Anterior cingulate cortex (tissue), 58 donors: ENCODE measurements at regions not wholly inside any gene's neighbourhood (a gene's known extent, or its start where the extent isn't known, plus 50 kb on each side); places are given as distances from the start of the nearest gene placed in this dataset.
A peak's percentile ranks its signal among the peaks of the same experiment; 100 is the strongest.
"Not testable (repeated sequence)": the region's sequence is repeated elsewhere in the genome, so short reads cannot be mapped to it uniquely, and the experiment has no call there.

Source experiments
- DNase-seq, 58 donors: peaks; one replicate each; lab custom pipeline; 2025; lab: John Stamatoyannopoulos, UW

DNA sequence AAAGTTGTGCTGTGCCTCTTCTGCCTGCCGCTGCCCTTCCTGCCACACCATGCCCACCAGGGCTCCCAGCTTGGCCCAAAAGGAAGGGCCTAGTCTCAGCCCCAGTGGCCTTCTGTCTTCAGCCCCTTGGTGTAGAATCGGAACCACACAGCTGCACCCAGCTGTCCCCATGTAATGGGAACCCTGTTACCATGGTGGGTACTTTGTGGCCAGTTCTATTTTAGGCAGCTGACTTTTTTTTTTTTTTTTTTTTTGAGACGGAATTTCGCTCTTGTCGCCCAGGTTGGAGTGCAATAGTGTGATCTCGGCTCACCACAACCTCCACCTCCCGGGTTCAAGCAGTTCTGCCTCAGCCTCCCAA lies 163.3 kb upstream of the GSE1 start:
- DNase-seq = no peak

DNA sequence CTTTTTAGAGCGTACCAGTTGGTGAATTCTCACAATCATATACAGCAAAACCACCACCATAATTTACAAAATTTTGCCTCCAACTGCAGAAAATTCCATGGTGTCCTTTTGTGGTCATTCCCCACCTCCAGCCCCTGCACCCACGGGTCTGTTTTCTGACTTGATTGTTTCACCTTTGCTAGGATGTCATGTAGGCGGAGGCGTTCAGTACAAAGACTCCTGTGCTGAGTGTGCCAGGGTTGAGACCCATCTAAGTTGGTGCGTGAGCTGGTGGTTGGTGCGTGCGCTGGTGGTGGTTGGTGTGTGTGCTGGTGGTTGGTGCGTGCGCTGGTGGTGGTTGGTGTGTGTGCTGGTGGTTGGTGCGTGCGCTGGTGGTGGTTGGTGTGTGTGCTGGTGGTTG lies 162.0 kb upstream of the GSE1 start:
- DNase-seq = not testable (repeated sequence)

- no peak for DNase-seq
These were observed 161.3 kb upstream of the GSE1 start for GRCh38 chr16:85451641-85452363.

DNA sequence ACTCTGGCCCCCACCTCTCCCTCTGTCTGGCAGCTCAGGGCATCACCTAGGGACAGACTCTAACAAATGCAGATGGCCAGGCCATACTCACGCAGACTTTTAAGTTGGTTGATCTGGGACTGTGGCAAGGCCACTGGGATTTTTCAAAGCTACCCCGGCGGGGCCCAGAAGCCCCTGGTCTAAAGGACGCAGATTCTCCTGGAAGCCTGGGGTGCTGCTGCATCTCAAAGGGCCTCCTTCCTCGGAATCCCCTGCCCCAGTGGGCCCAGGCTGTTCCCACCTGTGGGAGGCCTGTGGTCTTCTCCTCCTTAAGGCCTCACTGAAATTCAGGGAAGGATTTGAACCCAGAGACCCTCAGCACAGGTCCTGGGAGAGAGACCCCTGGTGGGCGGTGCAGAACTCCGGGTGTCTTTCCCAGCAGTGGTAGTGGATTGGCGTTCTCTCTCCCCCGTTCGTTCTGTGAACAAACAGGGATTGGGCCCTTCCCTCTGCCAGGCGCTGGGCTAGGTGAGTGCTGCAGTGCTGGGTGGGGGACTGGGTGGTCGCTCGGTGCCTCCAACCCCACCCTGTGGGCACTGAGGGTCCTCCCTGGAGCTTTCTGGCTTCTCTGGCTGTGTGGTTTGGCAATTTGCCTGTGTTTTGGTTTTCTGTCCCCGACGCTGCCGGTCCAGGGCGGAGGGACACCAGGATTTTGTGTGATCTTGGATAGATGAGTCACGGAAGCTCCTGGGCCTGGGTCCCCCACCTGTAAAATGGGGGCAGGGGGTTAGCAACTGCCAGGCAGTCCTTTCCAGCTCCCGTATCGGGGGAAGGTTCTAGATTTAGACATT lies 160.5 kb upstream of the GSE1 start:
- DNase-seq = no peak

GRCh38 chr16:85453194-85453678 lies 159.9 kb upstream of the GSE1 start:
- peak in 14 of 58 donors; percentile 10 to 57 (median 27) for DNase-seq

- no peak for DNase-seq
These were observed 159.4 kb upstream of the GSE1 start for GRCh38 chr16:85453703-85454102.

DNA sequence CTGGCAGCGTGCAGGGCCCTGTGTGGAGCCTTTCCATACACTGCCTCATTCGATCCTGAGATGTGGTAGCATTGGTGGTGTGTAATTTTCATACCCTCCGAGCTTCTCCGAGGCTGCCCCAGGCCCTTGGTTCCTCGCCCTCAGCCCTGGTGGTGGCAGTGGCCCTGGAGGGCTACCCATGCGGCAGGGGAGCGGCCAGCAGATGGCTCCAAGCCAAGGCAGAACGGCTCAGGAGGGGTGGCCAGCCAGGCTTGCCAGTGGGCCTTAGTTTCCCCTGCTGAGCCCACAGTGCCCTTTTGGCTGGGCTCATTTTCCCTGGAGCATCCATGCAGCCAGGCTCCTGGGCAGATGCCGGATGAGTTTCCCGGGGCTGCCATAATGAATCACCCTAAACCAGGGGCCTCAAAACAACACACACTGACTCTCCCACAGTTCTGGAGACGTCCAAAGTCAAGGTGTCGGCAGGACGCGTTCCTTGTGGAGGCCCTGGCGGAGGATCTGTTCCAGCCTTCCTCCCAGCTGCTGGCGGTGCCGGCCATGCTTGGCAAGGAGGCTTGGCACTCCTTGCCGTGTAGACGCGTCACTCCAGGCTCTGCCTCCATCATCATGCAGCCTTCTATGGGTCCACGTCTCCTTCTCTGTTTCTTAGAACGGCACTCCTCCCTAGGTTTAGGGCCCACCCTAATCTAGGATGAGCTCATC lies 158.8 kb upstream of the GSE1 start:
- peak in 3 of 58 donors; percentile 6 to 25 (median 15) for DNase-seq

DNA sequence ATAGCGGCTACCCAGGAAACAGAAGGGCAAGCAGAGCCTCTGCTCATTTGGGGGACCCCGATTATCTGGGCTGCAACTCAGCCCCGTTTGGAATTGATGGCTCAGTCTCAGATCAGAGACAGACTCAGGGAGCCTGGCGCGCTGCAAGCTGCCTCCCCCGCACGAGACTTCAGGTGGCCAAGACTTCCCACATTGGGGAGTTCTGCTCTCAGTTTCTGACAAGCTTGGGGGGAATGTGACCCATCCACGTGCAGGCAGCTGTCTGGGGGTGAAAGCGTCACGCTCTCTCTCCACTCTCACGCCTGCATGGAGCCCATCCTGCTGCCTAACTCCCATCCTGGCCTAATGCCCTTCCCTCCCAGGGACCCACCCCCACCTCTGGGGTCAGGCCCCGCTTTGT lies 157.6 kb upstream of the GSE1 start:
- DNase-seq = peak in 4 of 58 donors; percentile 16 to 36 (median 28)

DNA sequence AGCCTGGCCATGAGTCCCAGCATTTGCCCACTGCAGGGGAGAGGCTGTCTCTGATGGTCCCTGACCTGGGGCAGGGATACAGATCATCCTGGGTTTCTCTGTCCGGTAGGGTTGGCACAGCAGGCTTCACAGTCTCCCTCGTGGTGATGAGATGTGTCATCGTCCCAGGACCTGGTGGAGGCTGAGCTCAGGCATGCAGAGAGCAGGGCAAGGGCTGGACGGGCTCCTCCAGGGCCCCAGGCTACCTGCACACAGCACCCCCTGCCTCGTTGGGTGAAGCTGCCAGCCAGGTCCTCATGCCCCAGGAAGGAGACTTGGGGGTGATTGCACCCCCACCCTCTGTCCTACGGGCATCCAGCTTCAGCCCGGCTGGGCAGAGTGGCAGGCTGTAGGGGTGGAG lies 155.8 kb upstream of the GSE1 start:
- no peak for DNase-seq

DNA sequence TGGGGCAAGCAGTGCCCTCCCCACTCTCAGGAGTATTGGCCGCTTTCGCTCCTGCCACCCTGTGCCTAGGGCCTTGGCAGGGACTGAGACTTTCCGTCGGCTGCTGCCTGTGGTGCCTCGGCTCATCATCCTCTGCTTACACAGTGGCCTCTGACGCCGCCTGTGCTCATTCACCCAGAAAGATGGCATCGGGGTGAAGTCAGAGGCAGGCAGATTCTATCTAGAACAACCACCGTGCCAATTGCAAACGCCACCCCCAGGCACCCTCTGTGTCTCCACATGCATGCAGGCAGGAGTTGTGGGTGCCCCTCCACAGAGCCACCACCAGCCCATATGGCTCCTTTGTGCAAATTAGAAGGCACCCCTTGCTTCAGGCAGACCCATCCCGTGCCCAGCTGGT lies 154.2 kb upstream of the GSE1 start:
- peak in 8 of 58 donors; percentile 11 to 41 (median 28) for DNase-seq

GRCh38 chr16:85459529-85460251 lies 153.4 kb upstream of the GSE1 start:
- no peak for DNase-seq

GRCh38 chr16:85460252-85461021 lies 152.7 kb upstream of the GSE1 start:
- DNase-seq = no peak

DNA sequence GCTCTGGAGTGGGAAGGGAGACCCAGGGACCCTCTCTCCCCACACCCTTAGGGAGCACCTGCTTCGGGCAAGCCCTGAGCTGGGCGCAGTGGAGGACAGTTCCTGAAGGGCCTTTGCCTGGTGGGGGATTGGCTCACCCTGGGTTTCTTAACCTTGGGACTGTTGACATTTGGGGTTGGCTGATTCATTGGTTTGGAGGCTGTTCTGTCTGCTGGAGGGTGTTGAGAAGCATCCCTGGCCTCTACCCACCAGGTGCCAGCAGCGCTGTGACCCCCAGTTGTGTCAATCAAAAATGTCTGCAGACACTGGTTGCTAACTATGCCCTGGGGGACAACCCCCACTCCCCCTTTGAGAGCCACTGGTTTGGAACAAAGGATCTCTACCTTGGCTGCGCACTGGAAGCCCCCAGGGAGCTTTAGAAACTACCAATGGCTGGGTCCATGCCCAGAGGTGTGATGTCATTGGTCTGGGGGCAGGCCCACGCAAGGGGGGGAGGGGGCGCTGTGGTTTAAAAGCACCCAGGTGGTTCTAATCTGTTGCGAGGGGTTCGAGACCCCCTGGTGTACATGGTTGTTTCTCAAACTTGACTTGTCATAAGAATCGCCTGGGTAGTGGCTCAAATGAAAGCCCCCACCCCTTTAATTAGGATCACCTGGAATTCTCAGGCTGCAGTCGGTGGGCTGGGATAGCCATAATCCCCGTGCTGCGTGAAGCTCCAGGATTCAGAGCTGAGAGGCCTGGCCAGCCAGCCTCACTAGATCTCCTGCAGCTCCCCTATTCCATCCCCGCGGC lies 151.9 kb upstream of the GSE1 start:
- no peak for DNase-seq

GRCh38 chr16:85461814-85462713 lies 151.1 kb upstream of the GSE1 start:
- DNase-seq = peak in 14 of 58 donors; percentile 17 to 51 (median 23)

GRCh38 chr16:85462714-85463611 lies 150.2 kb upstream of the GSE1 start:
- DNase-seq = no peak

- no peak for DNase-seq
These were observed 149.3 kb upstream of the GSE1 start for GRCh38 chr16:85463672-85464382.
